Neural crest cell (in vitro differentiated cells): ENCODE measurements at regions not wholly inside any gene's neighbourhood (a gene's known extent, or its start where the extent isn't known, plus 50 kb on each side); places are given as distances from the start of the nearest gene placed in this dataset.
"Not testable (repeated sequence)": the region's sequence is repeated elsewhere in the genome, so short reads cannot be mapped to it uniquely, and the experiment has no call there.

Experiments
- DNase-seq: peaks from one replicate; pipeline ENCODE4 v3.0.0; 2021; ENCODE audit warnings: low read depth, mixed read lengths, low spot score
- H3K27ac Mint-ChIP-seq: one replicate; pipeline ENCODE4 v1.8.0; 2021; ENCODE audit warnings: mild to moderate bottlenecking, mixed read lengths; ENCODE audit not compliant: unreplicated experiment
- H3K27me3 Mint-ChIP-seq: 2 replicates; pipeline ENCODE4 v1.8.0; 2021; ENCODE audit warnings: low read depth, mild to moderate bottlenecking, mixed read lengths
- H3K36me3 Mint-ChIP-seq: 2 replicates; pipeline ENCODE4 v1.8.0; 2021; ENCODE audit warnings: low read depth, mild to moderate bottlenecking, mixed read lengths
- H3K4me1 Mint-ChIP-seq: 2 replicates; pipeline ENCODE4 v1.8.0; 2021; ENCODE audit warnings: mixed read lengths
- H3K4me3 Mint-ChIP-seq: one replicate; pipeline ENCODE4 v1.8.0; 2021; ENCODE audit warnings: mild to moderate bottlenecking, mixed read lengths
- H3K9me3 Mint-ChIP-seq: 2 replicates; pipeline ENCODE4 v1.8.0; 2021; ENCODE audit warnings: mixed read lengths
- CTCF ChIP-seq: fragments of 200-600 bp; sonication (generic); conservative IDR thresholded peaks from 2 replicates; pipeline ENCODE4 v1.5.0; 2021; ENCODE audit warnings: antibody characterized with exemption, mild to moderate bottlenecking

DNA sequence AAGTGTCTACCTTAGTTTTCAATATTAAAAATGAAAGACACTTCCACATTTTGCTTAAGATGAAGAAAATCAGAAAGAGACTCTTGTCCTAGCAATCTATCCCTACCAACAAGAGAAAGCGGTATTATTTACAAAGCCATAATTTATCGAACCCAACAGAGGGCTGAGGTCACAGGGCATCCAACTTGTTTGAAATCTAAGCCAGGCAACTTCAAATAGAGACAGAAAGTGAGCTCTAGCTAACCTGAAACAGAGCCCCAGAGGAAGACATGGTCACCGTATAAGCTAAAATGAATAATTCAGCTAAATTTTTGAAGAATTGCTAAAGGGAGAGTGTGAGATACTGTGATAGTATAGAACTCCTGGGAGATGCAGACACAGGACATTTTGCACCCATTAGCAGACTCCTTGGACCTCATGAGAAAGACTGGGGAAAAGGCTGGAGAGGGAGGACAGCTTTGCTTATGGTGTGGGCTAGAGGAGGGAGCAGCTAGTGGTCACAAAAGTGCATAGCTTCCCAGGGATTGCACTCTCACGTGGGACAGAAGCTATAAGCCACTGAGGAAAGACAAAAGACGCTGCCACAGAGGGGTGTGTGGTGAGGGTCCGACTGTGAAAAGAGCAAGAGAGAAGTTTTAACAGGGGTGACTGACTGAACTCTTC, 624.2 kb upstream of the GRIN3A start:
- H3K36me3 Mint-ChIP-seq: no peaks in the 10 kb centered on the region
- DNase-seq: no peak
- no peaks in the 10 kb centered on the region for H3K4me1 Mint-ChIP-seq
- no peak for TF ChIP-seq CTCF
- H3K9me3 Mint-ChIP-seq: no peaks in the 10 kb centered on the region
- no peak overlapping the region for H3K4me3 Mint-ChIP-seq
- H3K27ac Mint-ChIP-seq: no peak overlapping the region
- no peaks in the 10 kb centered on the region for H3K27me3 Mint-ChIP-seq

- no peak overlapping the region for H3K4me3 Mint-ChIP-seq
- H3K36me3 Mint-ChIP-seq: no peaks in the 10 kb centered on the region
- peaks cover under 1% of the 10 kb centered on the region for H3K9me3 Mint-ChIP-seq
- no peak for TF ChIP-seq CTCF
- DNase-seq: no peak
- no peaks in the 10 kb centered on the region for H3K27me3 Mint-ChIP-seq
- H3K4me1 Mint-ChIP-seq: no peaks in the 10 kb centered on the region
- H3K27ac Mint-ChIP-seq: no peak overlapping the region
These were observed 622.4 kb upstream of the GRIN3A start for GRCh38 chr9:102360846-102361245.

GRCh38 chr9:102355982-102356381, 617.5 kb upstream of the GRIN3A start:
- no peak for DNase-seq
- no peak overlapping the region for H3K27ac Mint-ChIP-seq
- H3K9me3 Mint-ChIP-seq: peaks cover 3% of the 10 kb centered on the region
- H3K4me1 Mint-ChIP-seq: no peaks in the 10 kb centered on the region
- peaks cover 4% of the 10 kb centered on the region for H3K27me3 Mint-ChIP-seq
- TF ChIP-seq CTCF: no peak
- no peak overlapping the region for H3K4me3 Mint-ChIP-seq
- H3K36me3 Mint-ChIP-seq: no peaks in the 10 kb centered on the region

GRCh38 chr9:102354041-102354440, 615.6 kb upstream of the GRIN3A start:
- DNase-seq: no peak

DNA sequence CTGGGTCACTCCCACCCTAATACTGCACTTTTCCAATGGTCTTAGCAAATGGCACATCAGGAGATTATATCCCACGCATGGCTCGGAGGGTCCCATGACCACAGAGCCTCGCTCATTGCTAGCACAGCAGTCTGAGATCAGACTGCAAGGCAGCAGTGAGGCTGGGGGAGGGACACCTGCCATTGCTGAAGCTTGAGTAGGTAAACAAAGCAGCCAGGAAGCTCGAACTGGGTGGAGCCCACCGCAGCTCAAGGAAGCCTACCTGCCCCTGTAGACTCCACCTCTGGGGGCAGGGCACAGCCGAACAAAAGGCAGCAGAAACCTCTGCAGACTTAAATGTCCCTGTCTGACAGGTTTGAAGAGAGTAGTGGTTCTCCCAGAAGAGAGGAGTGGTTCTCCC, 599.0 kb upstream of the GRIN3A start:
- not testable (repeated sequence) for H3K4me1 Mint-ChIP-seq, H3K4me3 Mint-ChIP-seq, H3K27ac Mint-ChIP-seq, DNase-seq, H3K27me3 Mint-ChIP-seq, H3K36me3 Mint-ChIP-seq, H3K9me3 Mint-ChIP-seq

More at GRCh38 chr9:102354041-102354440, 615.6 kb upstream of the GRIN3A start:
- Mint-ChIP-seq H3K9me3 (peaks cover 3% of the 10 kb centered on the region), H3K4me3 (no peak overlapping the region), H3K4me1 (no peaks in the 10 kb centered on the region), H3K27ac (no peak overlapping the region), H3K36me3 (no peaks in the 10 kb centered on the region), H3K27me3 (peaks cover 6% of the 10 kb centered on the region)
- no peak for TF ChIP-seq CTCF

DNA sequence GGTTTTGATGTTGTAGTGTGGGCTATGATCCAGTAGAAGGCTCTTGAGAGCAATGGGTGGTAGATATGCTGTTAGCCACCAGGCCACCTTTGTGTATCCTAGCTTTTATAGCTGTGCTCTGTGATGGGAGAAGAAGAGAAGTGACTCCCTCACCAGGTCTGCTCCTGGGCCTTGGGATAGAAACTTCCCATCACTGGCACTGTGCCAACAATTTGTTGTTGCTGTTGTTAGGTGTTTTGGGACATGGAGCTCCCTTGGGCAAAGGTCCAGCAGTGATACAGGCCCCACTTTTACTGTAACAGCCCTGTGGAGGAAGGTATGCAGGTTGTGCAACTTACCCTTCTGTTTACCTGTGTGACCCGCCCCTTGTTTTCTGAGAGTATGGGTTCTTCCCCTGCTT, 570.9 kb upstream of the GRIN3A start:
- Mint-ChIP-seq H3K36me3 (peaks cover 4% of the 10 kb centered on the region), H3K4me1 (no peaks in the 10 kb centered on the region), H3K27me3 (no peaks in the 10 kb centered on the region), H3K4me3 (no peak overlapping the region), H3K9me3 (peaks cover 12% of the 10 kb centered on the region), H3K27ac (no peak overlapping the region)
- no peak for TF ChIP-seq CTCF
- DNase-seq: no peak
